KG1 (cell line): ENCODE measurements at regions not wholly inside any gene's neighbourhood (a gene's known extent, or its start where the extent isn't known, plus 50 kb on each side); places are given as distances from the start of the nearest gene placed in this dataset.
"Not testable (repeated sequence)": the region's sequence is repeated elsewhere in the genome, so short reads cannot be mapped to it uniquely, and the experiment has no call there.

Experiments
- DNase-seq: peaks from one replicate; lab custom pipeline; 2025; lab: John Stamatoyannopoulos, UW

- DNase-seq: no peak
These were observed 441.1 kb downstream of the BCAT1 start for GRCh38 chr12:24507827-24508226.

- DNase-seq: no peak
These were observed 443.4 kb downstream of the BCAT1 start for GRCh38 chr12:24505366-24506015.

- DNase-seq: not testable (repeated sequence)
These were observed 445.4 kb downstream of the BCAT1 start for GRCh38 chr12:24503477-24503876.

- DNase-seq: no peak
These were observed 448.1 kb downstream of the BCAT1 start for GRCh38 chr12:24500831-24501230.

GRCh38 chr12:24500421-24500820, 448.5 kb downstream of the BCAT1 start:
- DNase-seq: no peak

GRCh38 chr12:24499151-24500146, 449.5 kb downstream of the BCAT1 start:
- no peak for DNase-seq

- no peak for DNase-seq
These were observed 452.1 kb downstream of the BCAT1 start for GRCh38 chr12:24496755-24497154.

- no peak for DNase-seq
These were observed 454.5 kb downstream of the BCAT1 start for GRCh38 chr12:24494401-24494800.

GRCh38 chr12:24491968-24492367, 456.9 kb downstream of the BCAT1 start:
- DNase-seq: no peak

GRCh38 chr12:24489939-24490338, 459.0 kb downstream of the BCAT1 start:
- no peak for DNase-seq

- no peak for DNase-seq
These were observed 459.8 kb downstream of the BCAT1 start for GRCh38 chr12:24488906-24489619.

GRCh38 chr12:24488091-24488596, 460.8 kb downstream of the BCAT1 start:
- DNase-seq: no peak

- no peak for DNase-seq
These were observed 461.3 kb downstream of the BCAT1 start for GRCh38 chr12:24487606-24488005.

GRCh38 chr12:24483732-24484131, 465.2 kb downstream of the BCAT1 start:
- no peak for DNase-seq

- DNase-seq: no peak
These were observed 465.9 kb downstream of the BCAT1 start for GRCh38 chr12:24482882-24483604.

- no peak for DNase-seq
These were observed 466.9 kb downstream of the BCAT1 start for GRCh38 chr12:24482044-24482443.

GRCh38 chr12:24480766-24481449, 468.0 kb downstream of the BCAT1 start:
- no peak for DNase-seq

- DNase-seq: no peak
These were observed 469.8 kb downstream of the BCAT1 start for GRCh38 chr12:24479131-24479530.

- DNase-seq: no peak
These were observed 470.6 kb downstream of the BCAT1 start for GRCh38 chr12:24478254-24478653.

- no peak for DNase-seq
These were observed 472.6 kb downstream of the BCAT1 start for GRCh38 chr12:24476310-24476709.

- no peak for DNase-seq
These were observed 473.6 kb downstream of the BCAT1 start for GRCh38 chr12:24475337-24475736.
